IMR-90 (cell line): ENCODE measurements at regions not wholly inside any gene's neighbourhood (a gene's known extent, or its start where the extent isn't known, plus 50 kb on each side); places are given as distances from the start of the nearest gene placed in this dataset.
"Not testable (repeated sequence)": the region's sequence is repeated elsewhere in the genome, so short reads cannot be mapped to it uniquely, and the experiment has no call there.

ENCODE experiments used
- ATAC-seq: fragments of 200-7000 bp; cut with Tn5 transposase; 2 replicates; pipeline ENCODE4 v1.9.1; 2020; ENCODE audit warnings: low read depth, mild to moderate bottlenecking, moderate library complexity
- BruUV-seq: library from RNA; stranded (reverse); fragments of 400-500 nt; replicated peaks from 2 replicates; lab custom pipeline; 2021; lab: Mats Ljungman, UMichigan
- CTCF ChIA-PET: fragments of 300-600 bp; formaldehyde crosslinking; extraction: SDS; loops from one replicate; lab custom pipeline; 2021; ENCODE audit warnings: antibody characterized with exemption; lab: Yijun Ruan, JAX
- POLR2A ChIA-PET: fragments of 300-600 bp; sonication (Branson Sonifier 250); formaldehyde crosslinking; loops from one replicate; lab custom pipeline; 2022; ENCODE audit warnings: antibody characterized with exemption; ENCODE audit not compliant: unreplicated experiment; lab: Charles Lee
- DNase-seq: peaks from one replicate; pipeline ENCODE4 v3.0.0; 2013
- H2AFZ ChIP-seq: replicated peaks from 2 replicates; pipeline ENCODE3; 2013; ENCODE audit warnings: low read length, mild to moderate bottlenecking; ENCODE audit not compliant: poor library complexity
- H2AK5ac ChIP-seq: 2 replicates; pipeline ENCODE4 v1.6.1; 2013; ENCODE audit warnings: low read depth, low read length, inconsistent platforms
- H2AK9ac ChIP-seq: replicated peaks from 2 replicates; pipeline ENCODE3; 2013; ENCODE audit warnings: mild to moderate bottlenecking, low read depth, low read length, moderate library complexity; ENCODE audit not compliant: poor library complexity
- H2BK120ac ChIP-seq: 2 replicates; pipeline ENCODE4 v1.6.1; 2013; ENCODE audit warnings: low read depth, low read length, inconsistent platforms
- H2BK15ac ChIP-seq: 3 replicates; pipeline ENCODE4 v1.6.1; 2013; ENCODE audit warnings: low read depth, low read length, inconsistent platforms
- H2BK20ac ChIP-seq: 2 replicates; pipeline ENCODE4 v1.6.1; 2013; ENCODE audit warnings: low read depth, mild to moderate bottlenecking, inconsistent platforms, low read length, moderate library complexity
- H2BK5ac ChIP-seq: 2 replicates; pipeline ENCODE4 v1.6.1; 2013; ENCODE audit warnings: mild to moderate bottlenecking, low read depth, low read length, inconsistent platforms; ENCODE audit not compliant: poor library complexity, severe bottlenecking
- H3K14ac ChIP-seq: replicated peaks from 2 replicates; pipeline ENCODE4 v1.6.1; 2013; ENCODE audit warnings: low read depth, low read length, inconsistent platforms
- H3K18ac ChIP-seq: 2 replicates; pipeline ENCODE4 v1.6.1; 2013; ENCODE audit warnings: low read depth, low read length, control low read depth
- H3K23ac ChIP-seq: 2 replicates; pipeline ENCODE4 v1.6.1; 2013; ENCODE audit warnings: low read depth, low read length, inconsistent platforms
- H3K27ac ChIP-seq: 2 replicates; pipeline ENCODE4 v1.5.1; 2013; ENCODE audit warnings: mild to moderate bottlenecking, control low read depth, low read length; ENCODE audit not compliant: insufficient read depth
- H3K27me3 ChIP-seq: 2 replicates; pipeline ENCODE4 v1.6.1; 2013; ENCODE audit warnings: low read length; ENCODE audit not compliant: control insufficient read depth, insufficient read depth
- H3K36me3 ChIP-seq: 2 replicates; pipeline ENCODE4 v1.6.1; 2013; ENCODE audit warnings: low read length, mixed read lengths; ENCODE audit not compliant: control insufficient read depth, insufficient read depth
- H3K4ac ChIP-seq: 2 replicates; pipeline ENCODE4 v1.6.1; 2013; ENCODE audit warnings: low read depth, low read length, inconsistent platforms
- H3K4me1 ChIP-seq: 2 replicates; pipeline ENCODE4 v1.6.1; 2013; ENCODE audit warnings: low read length, mixed read lengths; ENCODE audit not compliant: control insufficient read depth, insufficient read depth
- H3K4me2 ChIP-seq: 2 replicates; pipeline ENCODE4 v1.6.1; 2013; ENCODE audit warnings: low read depth, mild to moderate bottlenecking, control low read depth, low read length, moderate library complexity
- H3K4me3 ChIP-seq: 2 replicates; pipeline ENCODE4 v1.5.1; 2013; ENCODE audit warnings: low read depth, mild to moderate bottlenecking, control low read depth, low read length, moderate library complexity; ENCODE audit not compliant: insufficient read depth
- H3K56ac ChIP-seq: 2 replicates; pipeline ENCODE4 v1.6.1; 2013; ENCODE audit warnings: low read length, inconsistent platforms; ENCODE audit not compliant: insufficient read depth; ENCODE audit errors: extremely low read depth
- H3K79me1 ChIP-seq, 2 experiments: 2 replicates each; pipeline ENCODE4 v1.6.1; 2013; ENCODE audit warnings: low read length in 2 of 2, inconsistent platforms in 1 of 2, low read depth in 1 of 2
- H3K9ac ChIP-seq: 2 replicates; pipeline ENCODE4 v1.6.1; 2013; ENCODE audit warnings: low read depth, low read length, control low read depth
- H3K9me1 ChIP-seq: 2 replicates; pipeline ENCODE4 v1.6.1; 2013; ENCODE audit warnings: low read length, inconsistent platforms; ENCODE audit not compliant: insufficient read depth
- H3K9me3 ChIP-seq: 2 replicates; pipeline ENCODE4 v1.6.1; 2013; ENCODE audit warnings: low read length; ENCODE audit not compliant: control insufficient read depth, insufficient read depth
- H4K20me1 ChIP-seq: 2 replicates; pipeline ENCODE4 v1.6.1; 2013; ENCODE audit warnings: low read length, inconsistent platforms; ENCODE audit not compliant: insufficient read depth
- H4K5ac ChIP-seq: 2 replicates; pipeline ENCODE4 v1.6.1; 2013; ENCODE audit warnings: mild to moderate bottlenecking, low read depth, low read length, control low read depth
- H4K8ac ChIP-seq, 2 experiments: 2 replicates each; pipeline ENCODE4 v1.6.1; 2013; ENCODE audit warnings: low read depth in 2 of 2, low read length in 2 of 2, control low read depth in 1 of 2, inconsistent platforms in 1 of 2
- H4K91ac ChIP-seq: 2 replicates; pipeline ENCODE4 v1.6.1; 2013; ENCODE audit warnings: low read depth, low read length, inconsistent platforms; ENCODE audit not compliant: insufficient read depth
- WGBS, 2 experiments: methylation state at CpG; one replicate each; pipeline versions ENCODE4 v1.1.5 to v1.1.7; 2013; ENCODE audit warnings: missing lambda C conversion rate in 2 of 2; ENCODE audit not compliant: insufficient read length in 1 of 2; ENCODE audit errors: extremely low coverage in 2 of 2; 5-methylcytosine and 5-hydroxymethylcytosine counted together
- dilution Hi-C: fragments of 300-500 bp; cut with HindIII; formaldehyde crosslinking; loops from one replicate; pipeline ENCODE4 v1.14.3; 2018; ENCODE audit warnings: low sequenced_read_pairs; ENCODE audit not compliant: unreplicated experiment
- in situ Hi-C: fragments of 300-500 bp; cut with MboI; formaldehyde crosslinking; loops from 3 replicates; pipeline ENCODE4 v1.14.3; 2019; ENCODE audit warnings: low sequenced_read_pairs, inconsistent platforms, mixed read lengths
- intact Hi-C: fragments of 100-400 bp; cut with micrococcal nuclease; formaldehyde crosslinking; loops from 2 replicates; pipeline ENCODE4 v1.10.0; 2022

GRCh38 chr10:33480417-33480816 is 145.9 kb upstream of the NRP1 start:
- DNase-seq, H2BK15ac ChIP-seq, H3K9ac ChIP-seq, in situ Hi-C loops, H3K4ac ChIP-seq, H3K23ac ChIP-seq, H3K9me3 ChIP-seq, H3K4me1 ChIP-seq, H3K79me1 ChIP-seq, H2BK5ac ChIP-seq, H3K27me3 ChIP-seq, H4K5ac ChIP-seq, H3K36me3 ChIP-seq, H3K4me2 ChIP-seq, H4K91ac ChIP-seq, intact Hi-C loops, H2BK120ac ChIP-seq, H2AK5ac ChIP-seq, H2AK9ac ChIP-seq, H4K20me1 ChIP-seq, H3K56ac ChIP-seq, dilution Hi-C loops, H4K8ac ChIP-seq, H3K18ac ChIP-seq, H3K4me3 ChIP-seq, ATAC-seq, H2BK20ac ChIP-seq, H3K27ac ChIP-seq, H2AFZ ChIP-seq, BruUV-seq, CTCF ChIA-PET, POLR2A ChIA-PET, H3K14ac ChIP-seq, H3K9me1 ChIP-seq: not testable (repeated sequence)
- 94% methylated on average over 16 of the region's 24 CpGs; no CpG with 5 or more reads in 1 of the 2 experiments for WGBS, 2 experiments
